ENCODE measurements at regions not wholly inside any gene's neighbourhood (a gene's known extent, or its start where the extent isn't known, plus 50 kb on each side); places are given as distances from the start of the nearest gene placed in this dataset.
A peak's percentile ranks its signal among the peaks of the same experiment; 100 is the strongest.

- WGBS (ENCODE audit: insufficient coverage) = 62% methylated on average over 2 of the region's 4 CpGs
- Histone ChIP-seq H3K27me3 (ENCODE audit: control insufficient read depth, insufficient read depth, low read length) (no peaks in the 10 kb centered on the region), H3K4me1 (ENCODE audit: control insufficient read depth, insufficient read depth, low read length) (no peaks in the 10 kb centered on the region), H3K9me3 (ENCODE audit: control insufficient read depth, insufficient read depth, low read length) (peaks cover 2% of the 10 kb centered on the region), H3K4me3 (ENCODE audit: low read depth, low read length) (no peak overlapping the region), H3K27ac (ENCODE audit: low read depth, low read length) (no peak overlapping the region), H3K36me3 (ENCODE audit: control insufficient read depth, insufficient read depth, low read length) (no peaks in the 10 kb centered on the region)
- no peak for DNase-seq (ENCODE audit: low read depth in 4 of 6, low spot score in 6 of 6)
Measured at GRCh38 chr4:35237924-35238323, 1006.4 kb downstream of the ARAP2 start.

- DNase-seq (ENCODE audit: low read depth in 4 of 6, low spot score in 6 of 6) = peak in 1 of 6 donors; percentile 31
- Histone ChIP-seq H3K4me1 (ENCODE audit: control insufficient read depth, insufficient read depth, low read length) (no peaks in the 10 kb centered on the region), H3K36me3 (ENCODE audit: control insufficient read depth, insufficient read depth, low read length) (no peaks in the 10 kb centered on the region)
Measured at GRCh38 chr4:35238793-35239192, 1005.5 kb downstream of the ARAP2 start.

GRCh38 chr4:35246493-35246892 is 997.8 kb downstream of the ARAP2 start:
- DNase-seq (ENCODE audit: low read depth in 4 of 6, low spot score in 6 of 6) = peak in 1 of 6 donors; percentile 2
- WGBS (ENCODE audit: insufficient coverage) = no CpG with 5 or more reads among the region's 1 CpG
- H3K9me3 ChIP-seq (ENCODE audit: control insufficient read depth, insufficient read depth, low read length) = no peaks in the 10 kb centered on the region
- H3K36me3 ChIP-seq (ENCODE audit: control insufficient read depth, insufficient read depth, low read length) = no peaks in the 10 kb centered on the region
- no peaks in the 10 kb centered on the region for H3K4me1 ChIP-seq (ENCODE audit: control insufficient read depth, insufficient read depth, low read length)
- no peak overlapping the region for H3K4me3 ChIP-seq (ENCODE audit: low read depth, low read length)
- no peaks in the 10 kb centered on the region for H3K27me3 ChIP-seq (ENCODE audit: control insufficient read depth, insufficient read depth, low read length)
- no peak overlapping the region for H3K27ac ChIP-seq (ENCODE audit: low read depth, low read length)

More at GRCh38 chr4:35238793-35239192, 1005.5 kb downstream of the ARAP2 start:
- H3K27me3 ChIP-seq (ENCODE audit: control insufficient read depth, insufficient read depth, low read length) = no peaks in the 10 kb centered on the region
- H3K9me3 ChIP-seq (ENCODE audit: control insufficient read depth, insufficient read depth, low read length) = peaks cover 2% of the 10 kb centered on the region
- no peak overlapping the region for H3K4me3 ChIP-seq (ENCODE audit: low read depth, low read length)
- no peak overlapping the region for H3K27ac ChIP-seq (ENCODE audit: low read depth, low read length)

GRCh38 chr4:35247047-35247446 is 997.3 kb downstream of the ARAP2 start:
- WGBS (ENCODE audit: insufficient coverage) = no CpG with 5 or more reads among the region's 3 CpGs
- no peak overlapping the region for H3K4me3 ChIP-seq (ENCODE audit: low read depth, low read length)
- no peaks in the 10 kb centered on the region for H3K36me3 ChIP-seq (ENCODE audit: control insufficient read depth, insufficient read depth, low read length)
- no peak overlapping the region for H3K27ac ChIP-seq (ENCODE audit: low read depth, low read length)
- no peaks in the 10 kb centered on the region for H3K4me1 ChIP-seq (ENCODE audit: control insufficient read depth, insufficient read depth, low read length)
- no peaks in the 10 kb centered on the region for H3K27me3 ChIP-seq (ENCODE audit: control insufficient read depth, insufficient read depth, low read length)
- no peaks in the 10 kb centered on the region for H3K9me3 ChIP-seq (ENCODE audit: control insufficient read depth, insufficient read depth, low read length)
- no peak for DNase-seq (ENCODE audit: low read depth in 4 of 6, low spot score in 6 of 6)

- no peaks in the 10 kb centered on the region for H3K9me3 ChIP-seq (ENCODE audit: control insufficient read depth, insufficient read depth, low read length)
- H3K4me3 ChIP-seq (ENCODE audit: low read depth, low read length) = no peak overlapping the region
- H3K4me1 ChIP-seq (ENCODE audit: control insufficient read depth, insufficient read depth, low read length) = no peaks in the 10 kb centered on the region
- peak in 4 of 6 donors; percentile 4 to 93 (median 32) for DNase-seq (ENCODE audit: low read depth in 4 of 6, low spot score in 6 of 6)
- H3K27me3 ChIP-seq (ENCODE audit: control insufficient read depth, insufficient read depth, low read length) = no peaks in the 10 kb centered on the region
- no peaks in the 10 kb centered on the region for H3K36me3 ChIP-seq (ENCODE audit: control insufficient read depth, insufficient read depth, low read length)
- no peak overlapping the region for H3K27ac ChIP-seq (ENCODE audit: low read depth, low read length)
Measured at GRCh38 chr4:35250331-35250730, 994.0 kb downstream of the ARAP2 start.

GRCh38 chr4:35250761-35251160 is 993.6 kb downstream of the ARAP2 start:
- Histone ChIP-seq H3K36me3 (ENCODE audit: control insufficient read depth, insufficient read depth, low read length) (no peaks in the 10 kb centered on the region), H3K9me3 (ENCODE audit: control insufficient read depth, insufficient read depth, low read length) (no peaks in the 10 kb centered on the region), H3K4me3 (ENCODE audit: low read depth, low read length) (no peak overlapping the region), H3K4me1 (ENCODE audit: control insufficient read depth, insufficient read depth, low read length) (no peaks in the 10 kb centered on the region), H3K27ac (ENCODE audit: low read depth, low read length) (no peak overlapping the region), H3K27me3 (ENCODE audit: control insufficient read depth, insufficient read depth, low read length) (no peaks in the 10 kb centered on the region)
- peak in 4 of 6 donors; percentile 4 to 88 (median 24) for DNase-seq (ENCODE audit: low read depth in 4 of 6, low spot score in 6 of 6)
- WGBS (ENCODE audit: insufficient coverage) = no CpG with 5 or more reads among the region's 1 CpG

GRCh38 chr4:35252071-35252470 is 992.2 kb downstream of the ARAP2 start:
- Histone ChIP-seq H3K36me3 (ENCODE audit: control insufficient read depth, insufficient read depth, low read length) (no peaks in the 10 kb centered on the region), H3K27ac (ENCODE audit: low read depth, low read length) (no peak overlapping the region), H3K4me1 (ENCODE audit: control insufficient read depth, insufficient read depth, low read length) (no peaks in the 10 kb centered on the region), H3K4me3 (ENCODE audit: low read depth, low read length) (no peak overlapping the region), H3K9me3 (ENCODE audit: control insufficient read depth, insufficient read depth, low read length) (no peaks in the 10 kb centered on the region), H3K27me3 (ENCODE audit: control insufficient read depth, insufficient read depth, low read length) (no peaks in the 10 kb centered on the region)
- WGBS (ENCODE audit: insufficient coverage) = no CpG with 5 or more reads among the region's 1 CpG
- DNase-seq (ENCODE audit: low read depth in 4 of 6, low spot score in 6 of 6) = no peak

GRCh38 chr4:35252866-35253265 is 991.4 kb downstream of the ARAP2 start:
- no peak overlapping the region for H3K4me3 ChIP-seq (ENCODE audit: low read depth, low read length)
- no peak overlapping the region for H3K27ac ChIP-seq (ENCODE audit: low read depth, low read length)
- H3K36me3 ChIP-seq (ENCODE audit: control insufficient read depth, insufficient read depth, low read length) = no peaks in the 10 kb centered on the region
- no peaks in the 10 kb centered on the region for H3K4me1 ChIP-seq (ENCODE audit: control insufficient read depth, insufficient read depth, low read length)
- no CpG with 5 or more reads among the region's 3 CpGs for WGBS (ENCODE audit: insufficient coverage)
- H3K9me3 ChIP-seq (ENCODE audit: control insufficient read depth, insufficient read depth, low read length) = no peaks in the 10 kb centered on the region
- DNase-seq (ENCODE audit: low read depth in 4 of 6, low spot score in 6 of 6) = no peak
- H3K27me3 ChIP-seq (ENCODE audit: control insufficient read depth, insufficient read depth, low read length) = no peaks in the 10 kb centered on the region

- H3K36me3 ChIP-seq (ENCODE audit: control insufficient read depth, insufficient read depth, low read length) = no peaks in the 10 kb centered on the region
- 100% methylated on average over 1 of the region's 2 CpGs for WGBS (ENCODE audit: insufficient coverage)
- DNase-seq (ENCODE audit: low read depth in 4 of 6, low spot score in 6 of 6) = no peak
- H3K4me1 ChIP-seq (ENCODE audit: control insufficient read depth, insufficient read depth, low read length) = no peaks in the 10 kb centered on the region
- no peaks in the 10 kb centered on the region for H3K27me3 ChIP-seq (ENCODE audit: control insufficient read depth, insufficient read depth, low read length)
- H3K4me3 ChIP-seq (ENCODE audit: low read depth, low read length) = no peak overlapping the region
- no peak overlapping the region for H3K27ac ChIP-seq (ENCODE audit: low read depth, low read length)
- H3K9me3 ChIP-seq (ENCODE audit: control insufficient read depth, insufficient read depth, low read length) = no peaks in the 10 kb centered on the region
Measured at GRCh38 chr4:35253331-35253730, 991.0 kb downstream of the ARAP2 start.

- no peak overlapping the region for H3K27ac ChIP-seq (ENCODE audit: low read depth, low read length)
- H3K4me1 ChIP-seq (ENCODE audit: control insufficient read depth, insufficient read depth, low read length) = no peaks in the 10 kb centered on the region
- no peaks in the 10 kb centered on the region for H3K9me3 ChIP-seq (ENCODE audit: control insufficient read depth, insufficient read depth, low read length)
- H3K36me3 ChIP-seq (ENCODE audit: control insufficient read depth, insufficient read depth, low read length) = no peaks in the 10 kb centered on the region
- H3K27me3 ChIP-seq (ENCODE audit: control insufficient read depth, insufficient read depth, low read length) = no peaks in the 10 kb centered on the region
- H3K4me3 ChIP-seq (ENCODE audit: low read depth, low read length) = no peak overlapping the region
- no CpG with 5 or more reads among the region's 2 CpGs for WGBS (ENCODE audit: insufficient coverage)
- no peak for DNase-seq (ENCODE audit: low read depth in 4 of 6, low spot score in 6 of 6)
Measured at GRCh38 chr4:35286434-35286833, 957.9 kb downstream of the ARAP2 start.
